ENCODE measurements at regions not wholly inside any gene's neighbourhood (a gene's known extent, or its start where the extent isn't known, plus 50 kb on each side); places are given as distances from the start of the nearest gene placed in this dataset.

DNA sequence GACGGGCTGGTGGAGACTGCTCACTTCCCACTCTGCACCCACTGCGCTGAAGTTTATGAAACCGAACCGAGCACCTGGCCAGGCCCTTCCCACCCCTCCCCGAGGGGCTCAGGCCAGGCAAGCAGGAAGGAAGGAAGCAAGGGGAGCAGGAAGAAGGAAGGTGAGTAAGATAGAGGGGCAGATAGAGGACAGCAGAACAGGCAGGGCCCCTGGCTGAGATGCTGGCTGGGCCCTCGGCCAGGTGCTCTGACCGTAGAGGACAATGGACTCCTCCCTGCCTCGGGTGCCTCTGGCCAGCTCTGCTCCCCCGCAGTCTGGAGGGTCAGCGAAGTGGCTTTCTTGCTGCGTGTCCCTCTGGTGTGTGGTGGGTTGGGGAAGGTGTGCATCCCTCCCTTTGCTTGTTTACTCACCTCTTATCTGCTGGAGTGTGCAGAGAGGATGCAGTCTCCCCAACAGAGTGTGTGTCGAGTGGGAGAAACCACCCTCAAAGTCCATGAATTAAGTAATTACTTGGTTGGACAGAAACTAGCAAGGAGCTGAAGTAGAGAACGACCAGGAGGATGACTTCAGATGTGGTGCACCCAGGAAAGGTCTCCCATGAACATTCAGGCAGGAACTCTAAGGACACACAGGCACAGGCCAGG lies 82.8 kb upstream of the PPP2R2D start:
- no peak for TF ChIP-seq CTCF (IDR thresholded peaks at IDR 0.05; ENCODE audit: borderline replicate concordance, insufficient read depth, low read depth, low read length)
- H3K4me3 ChIP-seq (ENCODE audit: low read depth, low read length) = no peak overlapping the region

DNA sequence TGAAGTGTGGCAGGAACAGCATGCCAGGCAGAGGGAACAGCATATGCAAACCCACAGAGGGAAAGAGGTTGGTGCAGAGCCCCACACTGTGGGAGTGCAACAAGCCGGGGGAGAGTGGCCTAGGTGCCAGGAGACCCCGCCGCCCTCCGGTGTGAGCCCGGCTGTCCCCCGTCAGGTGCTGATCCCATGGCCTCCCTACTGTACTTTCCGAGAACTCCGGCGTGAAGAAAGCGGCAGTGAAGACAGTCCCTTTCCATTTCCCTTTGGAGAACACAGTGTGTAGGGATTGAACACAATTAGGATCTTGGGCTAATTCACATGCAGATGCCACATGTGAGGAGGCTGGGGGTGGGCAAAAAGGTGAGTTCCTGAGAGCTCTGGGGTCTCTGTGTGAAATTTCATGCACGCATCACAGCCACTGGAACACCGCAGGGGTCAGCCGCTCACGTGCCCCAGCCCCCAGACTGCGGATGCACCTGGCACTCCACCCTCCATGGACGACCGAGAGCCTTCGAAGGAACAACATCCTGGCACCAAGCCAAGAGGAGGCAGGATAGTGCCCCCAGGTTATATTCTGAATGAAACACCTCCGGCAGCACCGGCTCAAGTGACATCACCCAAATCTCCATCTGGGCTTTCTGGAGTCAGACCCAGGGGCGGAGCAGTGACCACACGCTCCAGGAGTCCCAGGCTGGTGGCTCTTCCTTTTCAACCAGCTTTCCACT lies 82.1 kb upstream of the PPP2R2D start:
- no peak overlapping the region for H3K4me3 ChIP-seq (ENCODE audit: low read depth, low read length)
- no peak for TF ChIP-seq CTCF (IDR thresholded peaks at IDR 0.05; ENCODE audit: borderline replicate concordance, insufficient read depth, low read depth, low read length)

- no peak overlapping the region for H3K4me3 ChIP-seq (ENCODE audit: low read depth, low read length)
- no peak for TF ChIP-seq CTCF (IDR thresholded peaks at IDR 0.05; ENCODE audit: borderline replicate concordance, insufficient read depth, low read depth, low read length)
Measured at GRCh38 chr10:131819241-131820072, 81.4 kb upstream of the PPP2R2D start.

DNA sequence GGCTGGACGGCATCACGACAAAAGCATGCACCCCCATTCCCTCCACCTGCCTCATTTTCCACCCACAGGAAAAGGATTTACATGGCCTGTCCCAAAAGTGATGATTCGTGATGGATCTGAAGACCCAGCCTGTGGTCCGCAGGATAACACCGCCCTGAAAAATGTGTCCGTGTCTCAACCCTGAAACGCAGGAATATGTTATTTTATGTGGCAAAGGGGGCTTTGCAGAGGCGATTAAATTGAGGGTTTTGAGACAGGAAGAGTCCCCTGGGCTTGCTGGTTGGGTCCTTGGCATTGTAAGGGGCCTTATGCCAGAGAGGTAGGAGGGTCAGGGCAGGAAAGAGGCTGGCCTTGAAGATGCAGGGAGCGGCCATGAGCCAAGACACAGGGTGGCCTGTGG lies 80.2 kb upstream of the PPP2R2D start:
- TF ChIP-seq CTCF (IDR thresholded peaks at IDR 0.05; ENCODE audit: borderline replicate concordance, insufficient read depth, low read depth, low read length) = no peak

GRCh38 chr10:131821378-131822012 lies 79.3 kb upstream of the PPP2R2D start:
- no peak for TF ChIP-seq CTCF (IDR thresholded peaks at IDR 0.05; ENCODE audit: borderline replicate concordance, insufficient read depth, low read depth, low read length)
- no peak overlapping the region for H3K4me3 ChIP-seq (ENCODE audit: low read depth, low read length)

More for the DNA sequence above, 80.2 kb upstream of the PPP2R2D start:
- no peak overlapping the region for H3K4me3 ChIP-seq (ENCODE audit: low read depth, low read length)

GRCh38 chr10:131822013-131822691 lies 78.7 kb upstream of the PPP2R2D start:
- no peak overlapping the region for H3K4me3 ChIP-seq (ENCODE audit: low read depth, low read length)
- TF ChIP-seq CTCF (IDR thresholded peaks at IDR 0.05; ENCODE audit: borderline replicate concordance, insufficient read depth, low read depth, low read length) = no peak
